Gastroesophageal sphincter (tissue), 3 donors: ENCODE measurements at regions not wholly inside any gene's neighbourhood (a gene's known extent, or its start where the extent isn't known, plus 50 kb on each side); places are given as distances from the start of the nearest gene placed in this dataset.

ENCODE experiments used
- CTCF ChIP-seq, 4 experiments: fragments of 200-600 bp in 2 of 4; fragments of 450-650 bp in 2 of 4; sonication (generic) in 1 of 4; IDR thresholded peaks; one replicate each; pipeline ENCODE4 v1.5.1; 2017 to 2019; ENCODE audit warnings: antibody characterized with exemption in 4 of 4, mild to moderate bottlenecking in 2 of 4, moderate library complexity in 2 of 4
- POLR2A ChIP-seq, 2 donors: fragments of 450-650 bp; IDR thresholded peaks; one replicate each; pipeline ENCODE4 v1.6.1; 2017; ENCODE audit warnings: antibody characterized with exemption in 2 of 2, mild to moderate bottlenecking in 2 of 2, moderate library complexity in 1 of 2
- POLR2AphosphoS5 ChIP-seq: sonication (generic); formaldehyde crosslinking; IDR thresholded peaks from one replicate; pipeline ENCODE4 v1.6.1; 2017; ENCODE audit warnings: antibody characterized with exemption

- TF ChIP-seq POLR2AphosphoS5: no peak
- no peak for TF ChIP-seq CTCF (IDR thresholded peaks at IDR 0.05)
- TF ChIP-seq POLR2A (IDR thresholded peaks at IDR 0.05): no peak
Observed at GRCh38 chr12:115353467-115353866, 669.5 kb upstream of the TBX3 start.
